GM18502 (cell line): ENCODE measurements at regions not wholly inside any gene's neighbourhood (a gene's known extent, or its start where the extent isn't known, plus 50 kb on each side); places are given as distances from the start of the nearest gene placed in this dataset.
"Not testable (repeated sequence)": the region's sequence is repeated elsewhere in the genome, so short reads cannot be mapped to it uniquely, and the experiment has no call there.

Source experiments
- ATAC-seq: cut with Tn5 transposase; IDR thresholded peaks from one replicate; pipeline ENCODE4 v1.9.1; 2021; ENCODE audit warnings: mild to moderate bottlenecking; ENCODE audit not compliant: unreplicated experiment, poor library complexity

GRCh38 chr5:50501491-50502228 is 60.6 kb upstream of the EMB start:
- ATAC-seq: peak; percentile 99

- ATAC-seq: not testable (repeated sequence)
These were observed 72.0 kb upstream of the EMB start for GRCh38 chr5:50513028-50513457.

- ATAC-seq: not testable (repeated sequence)
These were observed 80.0 kb upstream of the EMB start for GRCh38 chr5:50521060-50521459.

GRCh38 chr5:50527514-50528060 is 86.5 kb upstream of the EMB start:
- ATAC-seq: not testable (repeated sequence)

GRCh38 chr5:50535393-50535792 is 94.3 kb upstream of the EMB start:
- no peak for ATAC-seq

GRCh38 chr5:50537534-50537933 is 96.4 kb upstream of the EMB start:
- peak; percentile 82 for ATAC-seq

GRCh38 chr5:50547303-50547702 is 106.2 kb upstream of the EMB start:
- peak; percentile 98 for ATAC-seq

- no peak for ATAC-seq
These were observed 109.2 kb upstream of the EMB start for GRCh38 chr5:50550267-50550666.

- no peak for ATAC-seq
These were observed 109.9 kb upstream of the EMB start for GRCh38 chr5:50550993-50551392.

GRCh38 chr5:50553560-50553984 is 112.5 kb upstream of the EMB start:
- no peak for ATAC-seq

GRCh38 chr5:50558640-50559039 is 107.8 kb upstream of the PARP8 start:
- ATAC-seq: not testable (repeated sequence)

- peak; percentile 39 for ATAC-seq
These were observed 106.5 kb upstream of the PARP8 start for GRCh38 chr5:50559955-50560354.

- ATAC-seq: no peak
These were observed 103.7 kb upstream of the PARP8 start for GRCh38 chr5:50562694-50563093.

- ATAC-seq: peak; percentile 94
These were observed 102.4 kb upstream of the PARP8 start for GRCh38 chr5:50564079-50564478.

- peak; percentile 39 for ATAC-seq
These were observed 101.9 kb upstream of the PARP8 start for GRCh38 chr5:50564558-50564957.

- no peak for ATAC-seq
These were observed 92.3 kb upstream of the PARP8 start for GRCh38 chr5:50574121-50574520.

- no peak for ATAC-seq
These were observed 90.7 kb upstream of the PARP8 start for GRCh38 chr5:50575740-50576139.

- no peak for ATAC-seq
These were observed 90.2 kb upstream of the PARP8 start for GRCh38 chr5:50576265-50576664.

- peak; percentile 50 for ATAC-seq
These were observed 89.7 kb upstream of the PARP8 start for GRCh38 chr5:50576686-50577256.

- no peak for ATAC-seq
These were observed 85.9 kb upstream of the PARP8 start for GRCh38 chr5:50580506-50580905.

GRCh38 chr5:50581845-50582244 is 84.6 kb upstream of the PARP8 start:
- ATAC-seq: not testable (repeated sequence)

GRCh38 chr5:50582699-50583098 is 83.7 kb upstream of the PARP8 start:
- no peak for ATAC-seq
